Suprapubic skin (tissue), 4 donors: ENCODE measurements at regions not wholly inside any gene's neighbourhood (a gene's known extent, or its start where the extent isn't known, plus 50 kb on each side); places are given as distances from the start of the nearest gene placed in this dataset.

Source experiments
- EP300 ChIP-seq: sonication (generic); formaldehyde crosslinking; IDR thresholded peaks from one replicate; pipeline ENCODE4 v1.6.1; 2017; ENCODE audit warnings: antibody characterized with exemption
- POLR2A ChIP-seq, 2 donors: fragments of 450-650 bp; IDR thresholded peaks; one replicate each; pipeline ENCODE4 v1.6.1; 2017; ENCODE audit warnings: antibody characterized with exemption in 2 of 2, mild to moderate bottlenecking in 2 of 2, moderate library complexity in 2 of 2
- POLR2AphosphoS5 ChIP-seq, 3 donors: sonication (generic); formaldehyde crosslinking; IDR thresholded peaks; one replicate each; pipeline ENCODE4 v1.6.1; 2017; ENCODE audit warnings: antibody characterized with exemption in 3 of 3
- TF ChIP-seq, protein P1 (sequence below), 2 donors: fragments of 200-600 bp in 1 of 2; fragments of 450-650 bp in 1 of 2; sonication (generic) in 1 of 2; IDR thresholded peaks; one replicate each; pipeline ENCODE4 v1.5.1; 2016 to 2019; ENCODE audit warnings: antibody characterized with exemption in 2 of 2, mild to moderate bottlenecking in 1 of 2, moderate library complexity in 1 of 2

DNA sequence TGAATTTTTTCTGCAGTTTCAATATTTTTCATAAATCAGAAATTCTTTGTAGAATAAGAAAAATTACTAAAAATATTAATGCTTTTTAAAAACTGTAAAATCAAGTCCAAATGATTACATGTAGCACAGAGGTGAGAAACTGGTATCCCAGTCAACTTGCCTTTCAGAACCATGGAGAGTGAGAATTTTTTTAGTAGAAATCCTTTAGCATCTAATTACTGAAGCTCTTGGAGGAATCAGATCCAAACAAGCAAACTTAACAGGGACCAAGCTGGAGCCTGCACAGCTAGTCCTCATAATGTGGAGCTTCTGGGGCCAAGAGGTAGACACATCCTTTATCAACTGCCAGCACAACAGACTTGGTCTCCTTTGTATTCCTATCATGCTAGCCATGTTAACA, 724.5 kb downstream of the TFAP2A start:
- TF ChIP-seq, protein P1, sequence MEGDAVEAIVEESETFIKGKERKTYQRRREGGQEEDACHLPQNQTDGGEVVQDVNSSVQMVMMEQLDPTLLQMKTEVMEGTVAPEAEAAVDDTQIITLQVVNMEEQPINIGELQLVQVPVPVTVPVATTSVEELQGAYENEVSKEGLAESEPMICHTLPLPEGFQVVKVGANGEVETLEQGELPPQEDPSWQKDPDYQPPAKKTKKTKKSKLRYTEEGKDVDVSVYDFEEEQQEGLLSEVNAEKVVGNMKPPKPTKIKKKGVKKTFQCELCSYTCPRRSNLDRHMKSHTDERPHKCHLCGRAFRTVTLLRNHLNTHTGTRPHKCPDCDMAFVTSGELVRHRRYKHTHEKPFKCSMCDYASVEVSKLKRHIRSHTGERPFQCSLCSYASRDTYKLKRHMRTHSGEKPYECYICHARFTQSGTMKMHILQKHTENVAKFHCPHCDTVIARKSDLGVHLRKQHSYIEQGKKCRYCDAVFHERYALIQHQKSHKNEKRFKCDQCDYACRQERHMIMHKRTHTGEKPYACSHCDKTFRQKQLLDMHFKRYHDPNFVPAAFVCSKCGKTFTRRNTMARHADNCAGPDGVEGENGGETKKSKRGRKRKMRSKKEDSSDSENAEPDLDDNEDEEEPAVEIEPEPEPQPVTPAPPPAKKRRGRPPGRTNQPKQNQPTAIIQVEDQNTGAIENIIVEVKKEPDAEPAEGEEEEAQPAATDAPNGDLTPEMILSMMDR (IDR thresholded peaks at IDR 0.05): no peak
- TF ChIP-seq POLR2AphosphoS5 (IDR thresholded peaks at IDR 0.05): no peak
- TF ChIP-seq POLR2A (IDR thresholded peaks at IDR 0.05): no peak
- TF ChIP-seq EP300: no peak
